ENCODE measurements at regions not wholly inside any gene's neighbourhood (a gene's known extent, or its start where the extent isn't known, plus 50 kb on each side); places are given as distances from the start of the nearest gene placed in this dataset.
A peak's percentile ranks its signal among the peaks of the same experiment; 100 is the strongest.
"Not testable (repeated sequence)": the region's sequence is repeated elsewhere in the genome, so short reads cannot be mapped to it uniquely, and the experiment has no call there.

- FAIRE-seq = not testable (repeated sequence)
These were observed 58.7 kb downstream of the POU5F2 start for GRCh38 chr5:93682471-93683404.

GRCh38 chr5:93681432-93681831 lies 60.0 kb downstream of the POU5F2 start:
- peak; percentile 68 for FAIRE-seq

- no peak for FAIRE-seq
These were observed 64.0 kb downstream of the POU5F2 start for GRCh38 chr5:93677359-93677891.

GRCh38 chr5:93676704-93677103 lies 64.7 kb downstream of the POU5F2 start:
- no peak for FAIRE-seq

GRCh38 chr5:93675460-93676450 lies 65.6 kb downstream of the POU5F2 start:
- no peak for FAIRE-seq

- peak; percentile 17 for FAIRE-seq
These were observed 66.4 kb downstream of the POU5F2 start for GRCh38 chr5:93674866-93675459.

- no peak for FAIRE-seq
These were observed 67.3 kb downstream of the POU5F2 start for GRCh38 chr5:93674138-93674537.

- FAIRE-seq = no peak
These were observed 68.0 kb downstream of the POU5F2 start for GRCh38 chr5:93673316-93673954.

GRCh38 chr5:93665648-93666047 lies 75.8 kb downstream of the POU5F2 start:
- no peak for FAIRE-seq

GRCh38 chr5:93660677-93661076 lies 77.7 kb downstream of the NR2F1 start:
- FAIRE-seq = no peak

- FAIRE-seq = no peak
These were observed 75.0 kb downstream of the NR2F1 start for GRCh38 chr5:93658044-93658443.

- FAIRE-seq = no peak
These were observed 71.7 kb downstream of the NR2F1 start for GRCh38 chr5:93654676-93655075.

- FAIRE-seq = no peak
These were observed 70.7 kb downstream of the NR2F1 start for GRCh38 chr5:93653716-93654115.

GRCh38 chr5:93649234-93649900 lies 66.3 kb downstream of the NR2F1 start:
- no peak for FAIRE-seq

- no peak for FAIRE-seq
These were observed 61.7 kb downstream of the NR2F1 start for GRCh38 chr5:93644760-93645159.

Data from G401.6 (cell line).